Lower leg skin (tissue), 3 donors: ENCODE measurements at regions not wholly inside any gene's neighbourhood (a gene's known extent, or its start where the extent isn't known, plus 50 kb on each side); places are given as distances from the start of the nearest gene placed in this dataset.

Experiments used
- POLR2A ChIP-seq, 2 donors: fragments of 450-650 bp; IDR thresholded peaks; one replicate each; pipeline ENCODE4 v1.6.1; 2016 to 2017; ENCODE audit warnings: antibody characterized with exemption in 2 of 2, mild to moderate bottlenecking in 1 of 2, moderate library complexity in 1 of 2
- TF ChIP-seq, protein P1 (sequence below), 3 donors: fragments of 450-650 bp; IDR thresholded peaks; one replicate each; pipeline ENCODE4 v1.5.1; 2016; ENCODE audit warnings: antibody characterized with exemption in 3 of 3, mild to moderate bottlenecking in 3 of 3, moderate library complexity in 2 of 3

DNA sequence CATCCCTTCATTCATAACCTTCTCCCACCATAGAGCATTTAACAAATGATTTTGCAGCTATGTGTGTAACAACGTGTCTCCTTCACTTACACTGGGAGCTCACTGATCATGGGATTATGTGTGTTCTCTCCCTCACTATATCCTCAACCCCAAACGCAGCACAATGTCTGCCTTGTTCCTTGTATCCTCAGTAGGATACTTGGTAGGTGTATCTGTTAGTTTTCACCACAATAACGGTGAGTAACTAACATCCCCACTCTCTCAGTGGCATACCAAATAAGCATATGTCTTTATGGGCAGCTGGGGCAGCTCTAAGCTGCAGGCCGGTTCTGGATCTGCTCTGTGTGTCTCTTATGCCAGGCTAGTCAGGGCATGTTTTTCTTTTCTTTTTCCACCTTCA lies 166.7 kb upstream of the PWP1 start:
- TF ChIP-seq, protein P1, sequence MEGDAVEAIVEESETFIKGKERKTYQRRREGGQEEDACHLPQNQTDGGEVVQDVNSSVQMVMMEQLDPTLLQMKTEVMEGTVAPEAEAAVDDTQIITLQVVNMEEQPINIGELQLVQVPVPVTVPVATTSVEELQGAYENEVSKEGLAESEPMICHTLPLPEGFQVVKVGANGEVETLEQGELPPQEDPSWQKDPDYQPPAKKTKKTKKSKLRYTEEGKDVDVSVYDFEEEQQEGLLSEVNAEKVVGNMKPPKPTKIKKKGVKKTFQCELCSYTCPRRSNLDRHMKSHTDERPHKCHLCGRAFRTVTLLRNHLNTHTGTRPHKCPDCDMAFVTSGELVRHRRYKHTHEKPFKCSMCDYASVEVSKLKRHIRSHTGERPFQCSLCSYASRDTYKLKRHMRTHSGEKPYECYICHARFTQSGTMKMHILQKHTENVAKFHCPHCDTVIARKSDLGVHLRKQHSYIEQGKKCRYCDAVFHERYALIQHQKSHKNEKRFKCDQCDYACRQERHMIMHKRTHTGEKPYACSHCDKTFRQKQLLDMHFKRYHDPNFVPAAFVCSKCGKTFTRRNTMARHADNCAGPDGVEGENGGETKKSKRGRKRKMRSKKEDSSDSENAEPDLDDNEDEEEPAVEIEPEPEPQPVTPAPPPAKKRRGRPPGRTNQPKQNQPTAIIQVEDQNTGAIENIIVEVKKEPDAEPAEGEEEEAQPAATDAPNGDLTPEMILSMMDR (IDR thresholded peaks at IDR 0.05): no peak
- TF ChIP-seq POLR2A (IDR thresholded peaks at IDR 0.05): no peak
